HUDEP-2 (cell line): ENCODE measurements at regions not wholly inside any gene's neighbourhood (a gene's known extent, or its start where the extent isn't known, plus 50 kb on each side); places are given as distances from the start of the nearest gene placed in this dataset.
"Not testable (repeated sequence)": the region's sequence is repeated elsewhere in the genome, so short reads cannot be mapped to it uniquely, and the experiment has no call there.

Experiments used
- DNase-seq, 76 experiments: peaks; one replicate each; lab custom pipeline; 2025; ENCODE audit not compliant: unreplicated experiment in 76 of 76; lab: John Stamatoyannopoulos, UW

GRCh38 chr12:108424816-108425215, 85.7 kb upstream of the CMKLR1 start:
- no peak for DNase-seq

GRCh38 chr12:108424026-108424425, 84.9 kb upstream of the CMKLR1 start:
- no peak for DNase-seq

GRCh38 chr12:108423486-108423885, 84.4 kb upstream of the CMKLR1 start:
- DNase-seq: no peak

DNA sequence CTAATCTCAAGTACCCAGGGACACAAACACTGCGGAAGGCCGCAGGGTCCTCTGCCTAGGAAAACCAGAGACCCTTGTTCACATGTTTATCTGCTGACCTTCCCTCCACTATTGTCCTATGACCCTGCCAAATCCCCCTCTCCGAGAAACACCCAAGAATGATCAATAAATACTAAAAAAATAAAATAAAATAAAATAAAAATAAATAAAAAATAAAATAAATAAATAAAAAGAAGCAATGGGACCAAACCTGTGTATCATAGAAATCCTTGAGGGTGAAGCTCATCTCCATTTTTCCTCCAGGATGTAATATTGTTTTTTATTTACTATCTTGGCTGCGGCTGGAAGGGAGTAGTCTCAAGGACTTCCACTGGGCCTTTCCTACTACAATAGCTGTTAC, 82.0 kb upstream of the CMKLR1 start:
- DNase-seq: not testable (repeated sequence)

GRCh38 chr12:108420421-108420820, 81.3 kb upstream of the CMKLR1 start:
- DNase-seq: not testable (repeated sequence)

DNA sequence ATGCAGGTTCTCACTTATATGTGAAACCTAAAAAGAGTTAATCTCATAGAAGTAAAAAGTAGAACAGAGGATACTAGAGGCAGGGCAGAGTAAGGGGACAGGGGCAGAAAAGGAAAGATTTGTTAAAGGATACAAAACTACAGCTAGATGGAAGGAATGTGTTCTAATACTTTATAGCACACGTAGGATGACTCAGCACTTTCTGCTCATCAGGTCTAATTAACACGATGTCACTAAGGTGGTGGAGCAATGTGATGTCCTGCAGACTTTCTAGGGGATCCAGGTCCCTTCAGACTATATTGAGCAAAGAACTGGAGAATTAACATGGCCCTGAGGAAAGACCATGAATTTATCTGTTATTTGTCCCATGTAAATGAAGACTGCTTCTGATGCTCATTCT, 80.8 kb upstream of the CMKLR1 start:
- no peak for DNase-seq

DNA sequence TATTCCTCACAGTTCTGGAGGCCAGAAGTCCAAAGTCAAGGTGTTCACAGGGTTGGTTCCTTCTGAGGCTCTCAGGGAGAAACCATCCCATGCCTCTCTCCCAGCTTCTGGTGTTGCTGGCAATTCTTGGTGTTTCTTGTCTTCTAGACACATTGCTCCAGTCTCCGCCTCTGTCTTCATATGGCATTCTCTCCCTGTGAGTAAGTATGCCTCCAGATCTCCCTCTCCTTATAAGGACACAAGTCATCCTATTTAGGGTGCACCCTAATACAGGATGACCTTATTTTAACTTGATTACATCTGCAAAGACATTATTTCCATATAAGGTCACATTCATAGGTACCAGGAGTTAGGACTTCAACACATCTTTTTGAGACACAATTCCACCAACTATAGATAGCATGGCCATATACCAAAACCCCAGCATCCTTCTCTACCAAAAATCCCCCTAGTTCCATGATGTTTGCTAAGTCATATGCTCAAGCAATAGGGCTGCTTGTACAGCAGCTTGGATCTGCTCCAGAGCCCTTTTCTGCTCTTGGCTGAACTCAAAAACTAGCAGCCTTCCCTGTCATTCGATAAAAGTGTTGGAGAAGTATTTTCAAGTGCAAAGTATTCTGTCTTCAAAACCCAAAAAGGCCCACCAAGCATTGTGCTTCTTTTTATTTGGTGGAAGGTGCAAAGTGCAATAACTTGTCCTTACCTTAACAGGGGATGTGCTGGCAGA, 79.2 kb upstream of the CMKLR1 start:
- DNase-seq: no peak

DNA sequence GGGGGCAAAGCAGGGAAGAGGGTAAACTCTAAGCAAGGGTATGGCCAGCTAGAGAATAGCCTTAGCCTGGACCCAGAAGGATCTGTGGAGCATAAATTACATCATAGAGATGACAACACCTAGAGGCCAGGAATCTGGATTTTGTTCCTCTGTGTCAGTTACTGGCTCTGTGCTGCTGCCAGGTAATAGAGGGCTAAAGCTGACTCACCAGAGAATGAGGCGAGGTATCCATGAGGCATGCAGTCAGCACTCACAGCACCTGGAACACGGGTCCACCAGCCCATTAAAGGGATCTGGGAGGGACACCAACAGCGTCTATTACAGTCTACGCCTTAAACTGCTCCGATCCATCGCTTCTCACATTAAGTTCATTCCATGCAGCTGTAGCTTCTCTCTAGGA, 74.9 kb upstream of the CMKLR1 start:
- DNase-seq: no peak

- DNase-seq: no peak
These were observed 71.6 kb upstream of the CMKLR1 start for GRCh38 chr12:108410689-108411088.

- no peak for DNase-seq
These were observed 70.4 kb upstream of the CMKLR1 start for GRCh38 chr12:108409481-108409880.

DNA sequence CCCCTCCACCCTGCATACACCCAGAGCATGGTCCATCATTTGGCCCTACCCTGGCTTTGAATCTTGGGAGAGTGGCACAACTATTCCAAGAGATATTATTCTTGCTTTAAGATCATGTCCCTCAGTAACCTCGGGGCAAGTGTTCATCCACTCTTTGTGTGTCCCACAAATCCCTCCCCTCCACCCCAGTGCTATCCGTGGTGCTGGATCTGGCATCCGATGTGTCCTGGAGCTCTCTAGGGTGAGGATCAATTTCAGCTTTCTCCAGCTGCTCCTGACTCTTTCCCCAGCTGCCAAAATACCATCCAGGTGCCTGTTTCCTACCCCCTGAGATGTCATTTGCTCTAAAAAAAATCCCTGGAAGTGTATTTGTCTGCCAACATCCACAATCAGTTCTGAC, 64.8 kb upstream of the CMKLR1 start:
- DNase-seq: no peak

DNA sequence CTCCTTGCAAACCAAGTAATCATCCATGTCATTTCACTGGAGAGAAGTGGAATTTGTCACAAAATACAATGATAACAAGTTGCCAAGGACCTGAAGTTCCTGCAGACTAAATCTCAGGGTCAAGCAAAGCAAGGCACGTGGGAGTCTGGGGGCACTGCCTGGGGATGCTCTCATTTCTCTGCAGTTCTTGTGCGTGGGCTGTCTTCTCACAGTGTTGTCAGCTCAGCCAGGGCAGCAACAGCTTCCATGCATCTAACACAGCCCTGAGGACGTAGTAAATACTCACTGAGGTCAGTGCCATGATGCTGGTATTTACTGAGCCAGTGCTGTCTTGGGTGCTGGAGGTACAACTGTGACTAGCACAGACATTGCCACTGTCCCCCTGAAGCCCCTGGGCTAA, 62.9 kb upstream of the CMKLR1 start:
- DNase-seq: no peak

- no peak for DNase-seq
These were observed 61.9 kb upstream of the CMKLR1 start for GRCh38 chr12:108400900-108401480.

DNA sequence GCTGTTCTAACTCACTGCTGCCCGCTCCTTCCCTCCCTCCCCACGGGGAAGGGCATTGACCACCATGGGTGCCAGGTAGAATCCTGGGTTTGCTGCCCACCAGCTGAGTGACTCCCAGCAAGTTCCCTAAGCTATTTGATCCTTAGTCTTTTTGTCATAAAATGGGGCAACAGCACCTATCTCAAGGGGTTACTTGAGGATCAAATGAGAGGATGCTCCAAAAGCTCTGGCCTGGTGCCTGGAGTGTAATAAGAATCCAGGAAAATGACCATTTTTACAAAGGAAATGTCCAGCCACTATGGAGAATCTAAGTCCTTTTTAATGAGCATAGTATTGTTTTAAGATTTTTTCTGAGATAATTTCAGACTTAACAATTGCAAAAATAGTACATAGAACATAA, 61.4 kb upstream of the CMKLR1 start:
- no peak for DNase-seq

- DNase-seq: no peak
These were observed 60.9 kb upstream of the CMKLR1 start for GRCh38 chr12:108400056-108400455.

DNA sequence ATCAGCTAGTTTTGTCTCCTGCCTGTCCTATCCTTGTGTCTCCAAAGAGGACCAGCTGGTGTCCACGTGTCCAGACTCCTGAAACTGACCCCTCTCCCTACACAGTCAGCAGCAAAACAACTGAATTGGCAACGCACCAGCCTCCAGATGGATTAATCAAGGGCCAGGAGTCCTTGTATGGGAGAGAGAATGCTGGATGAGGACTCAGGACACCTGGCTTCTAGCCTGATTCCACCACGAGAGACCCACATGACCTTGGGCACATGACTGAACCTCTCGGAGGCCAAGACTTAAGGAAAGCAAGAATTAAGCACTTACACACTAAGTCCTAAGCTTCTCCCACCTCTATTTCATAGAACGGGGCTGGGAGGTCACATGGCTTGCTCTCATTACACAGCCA, 60.4 kb upstream of the CMKLR1 start:
- no peak for DNase-seq

DNA sequence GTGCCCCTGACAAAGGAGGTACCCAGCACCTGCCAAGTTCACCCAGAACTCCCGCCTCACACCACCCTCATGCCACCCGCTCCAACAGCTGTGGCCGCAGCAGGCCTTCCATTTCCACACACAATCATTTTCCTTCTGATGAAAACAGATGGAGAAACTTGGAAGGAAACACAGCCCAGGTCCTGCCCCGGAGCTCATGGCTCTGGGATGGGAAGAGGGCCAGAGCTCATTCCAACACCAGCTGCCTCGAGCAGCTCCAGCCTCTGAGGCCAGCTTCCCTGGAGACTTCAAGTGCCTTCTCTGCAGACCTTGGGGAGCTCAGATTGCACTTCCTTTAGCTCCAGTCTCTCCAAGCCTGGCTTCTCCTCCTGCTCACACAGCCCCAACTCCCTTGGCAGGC, 55.1 kb upstream of the CMKLR1 start:
- no peak for DNase-seq

DNA sequence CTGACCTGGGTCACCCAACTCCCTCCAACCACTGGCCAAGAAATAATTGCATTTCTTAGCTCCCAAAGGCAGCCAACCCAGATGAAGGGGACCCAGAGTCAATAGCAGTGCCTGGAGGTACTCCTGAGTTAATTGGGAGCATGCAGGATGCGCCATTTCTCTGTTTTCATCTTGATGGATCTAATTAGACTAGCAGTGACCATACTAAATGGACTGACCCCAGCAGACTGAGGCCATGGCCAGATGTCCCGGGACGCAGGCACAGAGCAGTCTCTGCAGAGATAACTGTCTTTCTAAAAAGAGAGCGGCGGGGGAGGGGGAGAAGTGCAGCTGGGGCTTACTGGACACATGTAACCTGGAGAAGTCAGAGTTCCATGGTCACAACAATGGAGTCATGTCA, 53.2 kb upstream of the CMKLR1 start:
- DNase-seq: no peak

DNA sequence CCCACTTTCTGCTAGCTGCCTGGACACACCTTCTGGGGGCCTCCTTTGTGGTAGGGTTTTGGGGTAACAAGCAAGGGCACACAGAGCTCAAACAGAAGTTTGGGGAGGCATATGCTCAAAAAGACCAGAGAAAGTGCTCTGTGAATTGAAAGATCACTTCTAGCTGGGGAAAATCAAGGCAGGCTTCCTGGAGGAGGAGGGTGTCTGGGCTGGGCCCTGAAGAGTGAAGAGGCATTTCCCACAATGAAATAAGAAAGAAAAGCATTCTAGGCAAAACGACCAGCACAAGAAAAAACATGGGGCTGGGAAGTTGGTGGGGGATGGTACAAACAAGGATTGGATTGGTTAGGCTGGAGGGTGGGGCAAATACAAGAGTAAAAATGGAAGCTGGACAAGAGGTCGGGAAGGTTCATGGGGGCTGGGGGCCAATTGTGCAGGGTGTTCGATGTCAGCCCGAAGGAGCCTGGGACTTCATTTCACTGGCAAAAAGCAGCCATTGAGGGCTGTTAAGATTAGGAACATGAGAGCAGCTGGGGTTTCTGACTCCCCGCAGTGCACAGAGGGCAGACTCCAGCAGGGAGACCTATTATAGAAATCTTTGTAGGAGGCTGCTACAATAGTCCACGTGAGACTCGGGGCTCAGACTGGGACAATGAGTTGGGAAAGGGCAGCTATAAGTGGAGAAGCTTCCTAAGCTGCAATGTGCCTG, 51.5 kb upstream of the CMKLR1 start:
- DNase-seq: no peak

- no peak for DNase-seq
These were observed 50.4 kb upstream of the CMKLR1 start for GRCh38 chr12:108389544-108389943.
